HEK293 (cell line): ENCODE measurements at regions not wholly inside any gene's neighbourhood (a gene's known extent, or its start where the extent isn't known, plus 50 kb on each side); places are given as distances from the start of the nearest gene placed in this dataset.

ENCODE experiments used
- CTCF ChIA-PET: fragments of 350-600 bp; formaldehyde crosslinking; extraction: SDS; loops from one replicate; lab custom pipeline; 2021; ENCODE audit warnings: antibody characterized with exemption; lab: Yijun Ruan, JAX
- POLR2A ChIA-PET: fragments of 300-600 bp; formaldehyde crosslinking; extraction: SDS; loops from one replicate; lab custom pipeline; 2020; ENCODE audit warnings: antibody characterized with exemption, inconsistent platforms; lab: Yijun Ruan, JAX
- H3K27ac ChIP-seq: fragments of 200-500 bp; sonication (Bioruptor generic); 2 replicates; pipeline ENCODE4 v1.5.1; 2014; ENCODE audit warnings: low read depth, low read length, control low read depth, inconsistent platforms; ENCODE audit errors: extremely low read depth
- H3K36me3 ChIP-seq, 2 experiments: fragments of 200-500 bp in 1 of 2; sonication (Bioruptor generic) in 1 of 2; 1 replicate in 1 of 2; 2 replicates in 1 of 2; pipeline ENCODE4 v1.5.1; 2014 to 2017; ENCODE audit warnings: inconsistent platforms in 2 of 2, low read length in 2 of 2; ENCODE audit not compliant: control insufficient read depth in 2 of 2, insufficient read depth in 1 of 2
- H3K4me1 ChIP-seq: fragments of 200-500 bp; sonication (Bioruptor generic); 2 replicates; pipeline ENCODE4 v1.5.1; 2014; ENCODE audit warnings: mild to moderate bottlenecking, low read length, inconsistent platforms; ENCODE audit not compliant: control insufficient read depth, insufficient read depth
- H3K4me3 ChIP-seq: 2 replicates; pipeline ENCODE4 v1.5.1; 2011; ENCODE audit warnings: low read depth, mild to moderate bottlenecking, control low read depth, low read length, moderate library complexity
- H3K9me3 ChIP-seq: fragments of 200-500 bp; sonication (Bioruptor generic); 2 replicates; pipeline ENCODE4 v1.5.1; 2014; ENCODE audit warnings: low read depth, low read length, inconsistent platforms; ENCODE audit not compliant: control insufficient read depth, insufficient read depth
- GLI4 ChIP-seq: fragments of 450-650 bp; formaldehyde crosslinking; IDR thresholded peaks from 2 replicates; pipeline ENCODE4 v1.5.1; 2016; ENCODE audit warnings: missing biosample characterization, missing genetic modification characterization
- ZIC2 ChIP-seq: fragments of 450-650 bp; formaldehyde crosslinking; IDR thresholded peaks from 2 replicates; pipeline ENCODE4 v1.5.1; 2016; ENCODE audit warnings: missing biosample characterization, missing genetic modification characterization
- ZNF184 ChIP-seq: fragments of 450-650 bp; IDR thresholded peaks from 2 replicates; pipeline ENCODE4 v1.5.1; 2018; ENCODE audit warnings: missing biosample characterization, mild to moderate bottlenecking, missing genetic modification characterization
- ZNF23 ChIP-seq: fragments of 450-650 bp; formaldehyde crosslinking; IDR thresholded peaks from 2 replicates; pipeline ENCODE4 v1.5.1; 2016; ENCODE audit warnings: missing biosample characterization, missing genetic modification characterization, borderline replicate concordance
- ZNF248 ChIP-seq: fragments of 450-650 bp; formaldehyde crosslinking; IDR thresholded peaks from 2 replicates; pipeline ENCODE4 v1.5.1; 2017; ENCODE audit warnings: missing biosample characterization, missing genetic modification characterization
- ZNF350 ChIP-seq: fragments of 450-650 bp; formaldehyde crosslinking; IDR thresholded peaks from 2 replicates; pipeline ENCODE4 v1.5.0; 2017; ENCODE audit warnings: missing biosample characterization, mild to moderate bottlenecking, missing genetic modification characterization
- ZNF473 ChIP-seq: fragments of 450-650 bp; formaldehyde crosslinking; IDR thresholded peaks from 2 replicates; pipeline ENCODE4 v1.5.1; 2017; ENCODE audit warnings: missing biosample characterization, missing genetic modification characterization
- ZNF514 ChIP-seq: fragments of 450-650 bp; formaldehyde crosslinking; IDR thresholded peaks from 2 replicates; pipeline ENCODE4 v1.5.1; 2016; ENCODE audit warnings: missing biosample characterization, missing genetic modification characterization
- ZNF530 ChIP-seq: fragments of 450-650 bp; formaldehyde crosslinking; IDR thresholded peaks from 2 replicates; pipeline ENCODE4 v1.5.1; 2016; ENCODE audit warnings: low read depth, missing biosample characterization, missing genetic modification characterization
- ZNF544 ChIP-seq: fragments of 450-650 bp; formaldehyde crosslinking; IDR thresholded peaks from 2 replicates; pipeline ENCODE4 v1.5.0; 2017; ENCODE audit warnings: missing biosample characterization, missing genetic modification characterization
- ZNF561 ChIP-seq: fragments of 450-650 bp; IDR thresholded peaks from 2 replicates; pipeline ENCODE4 v1.5.1; 2018; ENCODE audit warnings: missing biosample characterization, missing genetic modification characterization, borderline replicate concordance
- ZNF571 ChIP-seq: fragments of 450-650 bp; formaldehyde crosslinking; IDR thresholded peaks from 2 replicates; pipeline ENCODE4 v1.5.0; 2017; ENCODE audit warnings: missing biosample characterization, missing genetic modification characterization
- ZNF621 ChIP-seq: fragments of 450-650 bp; formaldehyde crosslinking; IDR thresholded peaks from 2 replicates; pipeline ENCODE4 v1.5.1; 2017; ENCODE audit warnings: missing biosample characterization, missing genetic modification characterization
- ZSCAN23 ChIP-seq: fragments of 450-650 bp; formaldehyde crosslinking; IDR thresholded peaks from 2 replicates; pipeline ENCODE4 v1.5.1; 2016; ENCODE audit warnings: missing biosample characterization, missing genetic modification characterization
- ZXDB ChIP-seq: fragments of 450-650 bp; formaldehyde crosslinking; IDR thresholded peaks from 2 replicates; pipeline ENCODE4 v1.5.1; 2016; ENCODE audit warnings: missing biosample characterization, missing genetic modification characterization
- TF ChIP-seq, protein P1 (sequence below): sonication (generic); formaldehyde crosslinking; IDR thresholded peaks from 2 replicates; pipeline ENCODE4 v1.8.1; 2022; ENCODE audit warnings: mild to moderate bottlenecking, moderate library complexity, missing genetic modification reagents
- TF ChIP-seq, protein P2 (sequence below): fragments of 450-650 bp; formaldehyde crosslinking; IDR thresholded peaks from 2 replicates; pipeline ENCODE4 v1.5.1; 2016; ENCODE audit warnings: missing biosample characterization, missing genetic modification characterization, low read depth
- TF ChIP-seq, protein P3 (sequence below): IDR thresholded peaks from 2 replicates; pipeline ENCODE4 v1.6.1; 2011; ENCODE audit warnings: mild to moderate bottlenecking, low read depth, low read length, borderline replicate concordance
- TF ChIP-seq, protein P4 (sequence below): fragments of 450-650 bp; formaldehyde crosslinking; IDR thresholded peaks from 2 replicates; pipeline ENCODE4 v1.5.0; 2017; ENCODE audit warnings: missing biosample characterization, missing genetic modification characterization, borderline replicate concordance
- TF ChIP-seq, protein P5 (sequence below): fragments of 450-650 bp; formaldehyde crosslinking; conservative IDR thresholded peaks from 2 replicates; pipeline ENCODE4 v1.5.1; 2016; ENCODE audit warnings: low read depth, missing biosample characterization, missing genetic modification characterization
- TF ChIP-seq, protein P6 (sequence below): fragments of 450-650 bp; formaldehyde crosslinking; IDR thresholded peaks from 2 replicates; pipeline ENCODE4 v1.5.1; 2017; ENCODE audit warnings: missing biosample characterization, missing genetic modification characterization

DNA sequence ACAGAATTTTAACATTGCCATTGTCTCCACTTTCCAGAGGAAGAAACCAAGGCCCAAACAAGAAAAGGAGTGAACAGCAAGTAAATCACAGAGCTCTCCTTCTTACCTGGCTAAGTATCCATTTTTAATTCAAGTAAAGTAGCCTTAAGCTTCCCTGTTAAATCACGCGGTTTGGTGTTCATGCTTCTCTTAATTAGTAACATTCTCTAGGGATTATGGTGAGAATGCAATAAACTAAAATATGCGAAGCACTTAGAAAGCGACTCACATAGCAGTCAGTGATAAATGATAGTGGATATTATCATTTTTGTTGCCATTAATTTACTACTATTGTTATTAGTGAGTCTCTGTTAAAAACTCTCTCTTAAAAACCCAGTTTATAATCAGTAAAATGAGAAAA is 630.5 kb upstream of the TMPRSS15 start:
- ChIA-PET CTCF (interaction anchor here (0.7 kb wide), 2 partner anchors 80 to 1033 kb away, joined by 3 to 5 read pairs; no protein-coding TSS in a partner anchor), POLR2A (no interaction called here)
- H3K9me3 ChIP-seq = no peaks in the 10 kb centered on the region; the same call in 1 of the 2 replicates

DNA sequence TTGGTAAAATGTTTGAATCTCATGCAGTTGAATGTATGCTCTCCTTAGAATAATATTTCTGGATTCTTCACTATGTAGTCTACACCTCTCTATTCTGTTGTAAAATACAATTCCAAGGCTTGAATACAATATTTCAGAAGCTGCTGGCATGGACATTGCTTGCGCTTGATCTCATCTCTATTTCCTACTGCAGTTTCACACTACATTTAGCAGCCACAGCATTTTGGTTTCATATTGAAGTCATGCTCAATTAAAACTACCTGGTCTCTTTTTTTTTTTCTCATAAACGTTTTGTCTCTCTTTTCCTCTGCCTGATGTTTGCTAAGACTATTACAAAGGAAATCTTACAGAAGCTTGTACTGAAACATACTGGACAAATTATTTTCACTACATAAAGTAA is 631.0 kb upstream of the TMPRSS15 start:
- CTCF ChIA-PET = interaction anchor here (0.7 kb wide), 2 partner anchors 80 to 1034 kb away, joined by 3 to 5 read pairs; no protein-coding TSS in a partner anchor
- POLR2A ChIA-PET = no interaction called here

More for the DNA sequence above, 630.5 kb upstream of the TMPRSS15 start:
- Histone ChIP-seq H3K27ac (no peak overlapping the region), H3K36me3 (no peaks in the 10 kb centered on the region), H3K4me1 (no peaks in the 10 kb centered on the region), H3K4me3 (no peak overlapping the region)
- no peak for TF ChIP-seq ZNF571 (tag by site-specific recombination)
- TF ChIP-seq ZNF473 = no peak
- TF ChIP-seq ZNF544 (tag by site-specific recombination) = no peak
- TF ChIP-seq, protein P1, sequence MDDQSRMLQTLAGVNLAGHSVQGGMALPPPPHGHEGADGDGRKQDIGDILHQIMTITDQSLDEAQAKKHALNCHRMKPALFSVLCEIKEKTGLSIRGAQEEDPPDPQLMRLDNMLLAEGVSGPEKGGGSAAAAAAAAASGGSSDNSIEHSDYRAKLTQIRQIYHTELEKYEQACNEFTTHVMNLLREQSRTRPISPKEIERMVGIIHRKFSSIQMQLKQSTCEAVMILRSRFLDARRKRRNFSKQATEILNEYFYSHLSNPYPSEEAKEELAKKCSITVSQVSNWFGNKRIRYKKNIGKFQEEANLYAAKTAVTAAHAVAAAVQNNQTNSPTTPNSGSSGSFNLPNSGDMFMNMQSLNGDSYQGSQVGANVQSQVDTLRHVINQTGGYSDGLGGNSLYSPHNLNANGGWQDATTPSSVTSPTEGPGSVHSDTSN (CRISPR knock-in tag) = no peak
- TF ChIP-seq, protein P2, sequence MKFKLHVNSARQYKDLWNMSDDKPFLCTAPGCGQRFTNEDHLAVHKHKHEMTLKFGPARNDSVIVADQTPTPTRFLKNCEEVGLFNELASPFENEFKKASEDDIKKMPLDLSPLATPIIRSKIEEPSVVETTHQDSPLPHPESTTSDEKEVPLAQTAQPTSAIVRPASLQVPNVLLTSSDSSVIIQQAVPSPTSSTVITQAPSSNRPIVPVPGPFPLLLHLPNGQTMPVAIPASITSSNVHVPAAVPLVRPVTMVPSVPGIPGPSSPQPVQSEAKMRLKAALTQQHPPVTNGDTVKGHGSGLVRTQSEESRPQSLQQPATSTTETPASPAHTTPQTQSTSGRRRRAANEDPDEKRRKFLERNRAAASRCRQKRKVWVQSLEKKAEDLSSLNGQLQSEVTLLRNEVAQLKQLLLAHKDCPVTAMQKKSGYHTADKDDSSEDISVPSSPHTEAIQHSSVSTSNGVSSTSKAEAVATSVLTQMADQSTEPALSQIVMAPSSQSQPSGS (tag by site-specific recombination) = no peak
- TF ChIP-seq, protein P3, sequence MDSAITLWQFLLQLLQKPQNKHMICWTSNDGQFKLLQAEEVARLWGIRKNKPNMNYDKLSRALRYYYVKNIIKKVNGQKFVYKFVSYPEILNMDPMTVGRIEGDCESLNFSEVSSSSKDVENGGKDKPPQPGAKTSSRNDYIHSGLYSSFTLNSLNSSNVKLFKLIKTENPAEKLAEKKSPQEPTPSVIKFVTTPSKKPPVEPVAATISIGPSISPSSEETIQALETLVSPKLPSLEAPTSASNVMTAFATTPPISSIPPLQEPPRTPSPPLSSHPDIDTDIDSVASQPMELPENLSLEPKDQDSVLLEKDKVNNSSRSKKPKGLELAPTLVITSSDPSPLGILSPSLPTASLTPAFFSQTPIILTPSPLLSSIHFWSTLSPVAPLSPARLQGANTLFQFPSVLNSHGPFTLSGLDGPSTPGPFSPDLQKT = no peak
- TF ChIP-seq ZNF23 (tag by site-specific recombination) = no peak
- TF ChIP-seq ZNF514 (tag by site-specific recombination) = no peak
- TF ChIP-seq ZNF248 (tag by site-specific recombination) = no peak
- no peak for TF ChIP-seq ZNF530 (tag by site-specific recombination)
- TF ChIP-seq ZSCAN23 (tag by site-specific recombination) = no peak

DNA sequence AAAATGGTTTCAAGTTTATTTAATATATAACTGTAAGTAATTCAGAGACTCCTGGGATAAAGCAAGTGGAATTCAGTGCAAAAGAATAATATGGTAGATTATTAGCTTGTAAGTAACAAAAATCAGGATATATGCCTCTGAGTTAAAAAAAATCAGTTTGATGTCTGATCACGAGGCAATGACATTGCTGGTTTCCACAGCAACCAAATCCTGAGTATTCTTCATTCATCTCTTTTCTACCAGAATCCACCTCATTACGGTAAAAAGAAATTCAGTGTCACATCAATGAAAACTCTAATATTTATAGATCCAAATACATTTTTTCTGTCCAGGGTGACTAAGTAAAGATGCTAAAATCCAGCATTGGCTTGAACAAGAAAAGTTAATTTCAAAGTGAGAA is 642.3 kb upstream of the TMPRSS15 start:
- peaks cover 3% of the 10 kb centered on the region; the same call in 1 of the 2 replicates for H3K9me3 ChIP-seq
- H3K4me3 ChIP-seq = no peak overlapping the region
- H3K4me1 ChIP-seq = no peaks in the 10 kb centered on the region
- no peak overlapping the region for H3K27ac ChIP-seq
- H3K36me3 ChIP-seq = no peaks in the 10 kb centered on the region
- ChIA-PET CTCF (no interaction called here), POLR2A (no interaction called here)
- TF ChIP-seq, protein P4, sequence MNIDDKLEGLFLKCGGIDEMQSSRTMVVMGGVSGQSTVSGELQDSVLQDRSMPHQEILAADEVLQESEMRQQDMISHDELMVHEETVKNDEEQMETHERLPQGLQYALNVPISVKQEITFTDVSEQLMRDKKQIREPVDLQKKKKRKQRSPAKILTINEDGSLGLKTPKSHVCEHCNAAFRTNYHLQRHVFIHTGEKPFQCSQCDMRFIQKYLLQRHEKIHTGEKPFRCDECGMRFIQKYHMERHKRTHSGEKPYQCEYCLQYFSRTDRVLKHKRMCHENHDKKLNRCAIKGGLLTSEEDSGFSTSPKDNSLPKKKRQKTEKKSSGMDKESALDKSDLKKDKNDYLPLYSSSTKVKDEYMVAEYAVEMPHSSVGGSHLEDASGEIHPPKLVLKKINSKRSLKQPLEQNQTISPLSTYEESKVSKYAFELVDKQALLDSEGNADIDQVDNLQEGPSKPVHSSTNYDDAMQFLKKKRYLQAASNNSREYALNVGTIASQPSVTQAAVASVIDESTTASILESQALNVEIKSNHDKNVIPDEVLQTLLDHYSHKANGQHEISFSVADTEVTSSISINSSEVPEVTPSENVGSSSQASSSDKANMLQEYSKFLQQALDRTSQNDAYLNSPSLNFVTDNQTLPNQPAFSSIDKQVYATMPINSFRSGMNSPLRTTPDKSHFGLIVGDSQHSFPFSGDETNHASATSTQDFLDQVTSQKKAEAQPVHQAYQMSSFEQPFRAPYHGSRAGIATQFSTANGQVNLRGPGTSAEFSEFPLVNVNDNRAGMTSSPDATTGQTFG = no peak
- TF ChIP-seq ZNF23 (tag by site-specific recombination) (no peak), ZNF561 (tag by site-specific recombination) (no peak), ZXDB (tag by site-specific recombination) (no peak), ZNF350 (no peak)
- TF ChIP-seq, protein P5, sequence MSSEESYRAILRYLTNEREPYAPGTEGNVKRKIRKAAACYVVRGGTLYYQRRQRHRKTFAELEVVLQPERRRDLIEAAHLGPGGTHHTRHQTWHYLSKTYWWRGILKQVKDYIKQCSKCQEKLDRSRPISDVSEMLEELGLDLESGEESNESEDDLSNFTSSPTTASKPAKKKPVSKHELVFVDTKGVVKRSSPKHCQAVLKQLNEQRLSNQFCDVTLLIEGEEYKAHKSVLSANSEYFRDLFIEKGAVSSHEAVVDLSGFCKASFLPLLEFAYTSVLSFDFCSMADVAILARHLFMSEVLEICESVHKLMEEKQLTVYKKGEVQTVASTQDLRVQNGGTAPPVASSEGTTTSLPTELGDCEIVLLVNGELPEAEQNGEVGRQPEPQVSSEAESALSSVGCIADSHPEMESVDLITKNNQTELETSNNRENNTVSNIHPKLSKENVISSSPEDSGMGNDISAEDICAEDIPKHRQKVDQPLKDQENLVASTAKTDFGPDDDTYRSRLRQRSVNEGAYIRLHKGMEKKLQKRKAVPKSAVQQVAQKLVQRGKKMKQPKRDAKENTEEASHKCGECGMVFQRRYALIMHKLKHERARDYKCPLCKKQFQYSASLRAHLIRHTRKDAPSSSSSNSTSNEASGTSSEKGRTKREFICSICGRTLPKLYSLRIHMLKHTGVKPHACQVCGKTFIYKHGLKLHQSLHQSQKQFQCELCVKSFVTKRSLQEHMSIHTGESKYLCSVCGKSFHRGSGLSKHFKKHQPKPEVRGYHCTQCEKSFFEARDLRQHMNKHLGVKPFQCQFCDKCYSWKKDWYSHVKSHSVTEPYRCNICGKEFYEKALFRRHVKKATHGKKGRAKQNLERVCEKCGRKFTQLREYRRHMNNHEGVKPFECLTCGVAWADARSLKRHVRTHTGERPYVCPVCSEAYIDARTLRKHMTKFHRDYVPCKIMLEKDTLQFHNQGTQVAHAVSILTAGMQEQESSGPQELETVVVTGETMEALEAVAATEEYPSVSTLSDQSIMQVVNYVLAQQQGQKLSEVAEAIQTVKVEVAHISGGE (tag by site-specific recombination) = no peak

More for the DNA sequence above, 631.0 kb upstream of the TMPRSS15 start:
- H3K36me3 ChIP-seq = no peaks in the 10 kb centered on the region
- no peak for TF ChIP-seq GLI4 (tag by site-specific recombination)
- no peak for TF ChIP-seq ZIC2 (tag by site-specific recombination)
- TF ChIP-seq ZXDB (tag by site-specific recombination) = no peak
- no peak for TF ChIP-seq ZNF530 (tag by site-specific recombination)
- TF ChIP-seq, protein P6, sequence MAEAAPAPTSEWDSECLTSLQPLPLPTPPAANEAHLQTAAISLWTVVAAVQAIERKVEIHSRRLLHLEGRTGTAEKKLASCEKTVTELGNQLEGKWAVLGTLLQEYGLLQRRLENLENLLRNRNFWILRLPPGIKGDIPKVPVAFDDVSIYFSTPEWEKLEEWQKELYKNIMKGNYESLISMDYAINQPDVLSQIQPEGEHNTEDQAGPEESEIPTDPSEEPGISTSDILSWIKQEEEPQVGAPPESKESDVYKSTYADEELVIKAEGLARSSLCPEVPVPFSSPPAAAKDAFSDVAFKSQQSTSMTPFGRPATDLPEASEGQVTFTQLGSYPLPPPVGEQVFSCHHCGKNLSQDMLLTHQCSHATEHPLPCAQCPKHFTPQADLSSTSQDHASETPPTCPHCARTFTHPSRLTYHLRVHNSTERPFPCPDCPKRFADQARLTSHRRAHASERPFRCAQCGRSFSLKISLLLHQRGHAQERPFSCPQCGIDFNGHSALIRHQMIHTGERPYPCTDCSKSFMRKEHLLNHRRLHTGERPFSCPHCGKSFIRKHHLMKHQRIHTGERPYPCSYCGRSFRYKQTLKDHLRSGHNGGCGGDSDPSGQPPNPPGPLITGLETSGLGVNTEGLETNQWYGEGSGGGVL = no peak
- TF ChIP-seq ZNF184 (tag by site-specific recombination) = no peak
- TF ChIP-seq ZNF621 = no peak
- H3K9me3 ChIP-seq = no peaks in the 10 kb centered on the region; the same call in 1 of the 2 replicates
- H3K27ac ChIP-seq = no peak overlapping the region
- no peaks in the 10 kb centered on the region for H3K4me1 ChIP-seq
- no peak overlapping the region for H3K4me3 ChIP-seq
